ENCODE measurements at regions not wholly inside any gene's neighbourhood (a gene's known extent, or its start where the extent isn't known, plus 50 kb on each side); places are given as distances from the start of the nearest gene placed in this dataset.

DNA sequence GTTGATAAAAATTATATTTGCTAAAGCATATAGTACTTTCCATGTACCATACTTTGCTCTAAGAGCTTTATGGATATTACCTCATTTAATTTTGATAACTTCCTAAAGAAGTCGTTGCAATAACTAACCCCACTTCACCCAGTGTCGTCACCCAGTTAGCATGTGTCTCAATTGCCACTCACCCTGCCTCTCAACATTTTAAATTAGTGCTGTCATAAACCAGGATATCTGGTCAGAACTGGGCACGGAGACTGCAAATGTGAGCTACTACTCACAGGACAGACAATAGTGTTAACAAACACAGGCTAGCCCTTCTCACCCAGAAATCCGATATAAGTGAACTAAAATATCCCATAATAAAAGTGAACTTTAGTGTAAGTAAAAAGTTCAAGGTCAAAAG lies 430.6 kb downstream of the KLF12 start:
- in situ Hi-C loops (cut with MboI; ENCODE audit: low pct_unique_long_range_greater_than_20kb, low sequenced_read_pairs, unreplicated experiment) = loop anchor here (25.0 kb wide), 2 partner anchors 641 to 891 kb away; partner anchors contain the start of gene KLF5
- no peak for TF ChIP-seq CTCF (IDR thresholded peaks at IDR 0.05; ENCODE audit: extremely low read depth, insufficient read depth, missing control alignments)
- no peak for DNase-seq (ENCODE audit: low spot score)

DNA sequence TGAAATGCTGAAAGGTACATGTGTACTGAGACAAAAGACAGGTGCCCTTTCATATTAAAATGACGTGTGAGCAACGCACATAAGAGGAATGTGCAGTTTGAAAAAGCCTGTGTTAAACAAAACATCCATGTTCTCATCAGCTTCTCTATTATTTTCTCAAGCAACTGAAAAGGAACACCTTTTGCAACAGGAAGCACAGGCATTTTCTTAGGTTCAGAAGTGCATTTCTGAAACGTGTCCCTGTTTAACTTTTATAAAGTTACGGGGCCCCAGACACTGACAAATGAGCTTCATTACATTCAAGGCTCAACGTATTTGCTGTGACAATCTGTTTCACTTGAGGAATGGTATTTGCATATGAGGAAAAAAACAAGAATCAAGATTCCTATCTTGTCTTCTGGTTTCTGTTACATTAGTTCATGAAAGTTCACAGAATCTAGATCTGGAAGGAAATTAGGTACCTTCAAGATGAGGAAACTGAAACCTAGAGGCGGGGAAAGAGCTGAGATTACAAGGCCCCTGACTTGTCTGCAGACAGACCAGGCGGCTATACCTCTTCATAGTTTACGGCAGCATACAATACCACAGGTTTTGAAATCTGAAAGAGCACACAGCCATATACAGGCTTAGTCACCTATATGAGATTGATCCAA lies 431.7 kb downstream of the KLF12 start:
- peak; percentile 22 for DNase-seq (ENCODE audit: low spot score)
- no peak for TF ChIP-seq CTCF (IDR thresholded peaks at IDR 0.05; ENCODE audit: extremely low read depth, insufficient read depth, missing control alignments)
- in situ Hi-C loops (cut with MboI; ENCODE audit: low pct_unique_long_range_greater_than_20kb, low sequenced_read_pairs, unreplicated experiment) = loop anchor here (25.0 kb wide), 2 partner anchors 640 to 890 kb away; partner anchors contain the start of gene KLF5

- no peak for TF ChIP-seq CTCF (IDR thresholded peaks at IDR 0.05; ENCODE audit: extremely low read depth, insufficient read depth, missing control alignments)
- in situ Hi-C loops (cut with MboI; ENCODE audit: low pct_unique_long_range_greater_than_20kb, low sequenced_read_pairs, unreplicated experiment) = loop anchor here (25.0 kb wide), 2 partner anchors 639 to 889 kb away; partner anchors contain the start of gene KLF5
- DNase-seq (ENCODE audit: low spot score) = no peak
Measured at GRCh38 chr13:73701160-73701559, 433.0 kb downstream of the KLF12 start.

DNA sequence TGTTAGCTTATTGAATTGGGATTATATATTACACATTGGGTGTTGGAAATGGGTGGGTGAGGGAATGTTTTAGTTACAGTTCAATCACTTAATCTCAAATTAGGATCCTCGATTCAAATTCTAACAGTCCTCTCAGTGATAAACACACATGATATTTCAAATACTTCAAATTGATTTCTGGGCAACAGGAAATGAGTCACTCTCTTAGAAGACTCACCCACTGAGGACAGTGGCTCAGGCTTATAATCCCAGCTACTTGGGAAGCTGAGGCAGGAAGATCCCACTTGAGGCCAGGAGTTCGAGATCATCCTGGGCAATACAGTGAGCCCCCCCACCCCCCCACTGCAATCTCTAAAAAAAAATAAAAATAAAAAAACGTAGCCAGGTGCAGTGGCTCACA lies 435.3 kb downstream of the KLF12 start:
- no peak for TF ChIP-seq CTCF (IDR thresholded peaks at IDR 0.05; ENCODE audit: extremely low read depth, insufficient read depth, missing control alignments)
- in situ Hi-C loops (cut with MboI; ENCODE audit: low pct_unique_long_range_greater_than_20kb, low sequenced_read_pairs, unreplicated experiment) = no loop called here
- DNase-seq (ENCODE audit: low spot score) = no peak

GRCh38 chr13:73697166-73697565 lies 437.0 kb downstream of the KLF12 start:
- no peak for DNase-seq (ENCODE audit: low spot score)
- in situ Hi-C loops (cut with MboI; ENCODE audit: low pct_unique_long_range_greater_than_20kb, low sequenced_read_pairs, unreplicated experiment) = no loop called here

DNA sequence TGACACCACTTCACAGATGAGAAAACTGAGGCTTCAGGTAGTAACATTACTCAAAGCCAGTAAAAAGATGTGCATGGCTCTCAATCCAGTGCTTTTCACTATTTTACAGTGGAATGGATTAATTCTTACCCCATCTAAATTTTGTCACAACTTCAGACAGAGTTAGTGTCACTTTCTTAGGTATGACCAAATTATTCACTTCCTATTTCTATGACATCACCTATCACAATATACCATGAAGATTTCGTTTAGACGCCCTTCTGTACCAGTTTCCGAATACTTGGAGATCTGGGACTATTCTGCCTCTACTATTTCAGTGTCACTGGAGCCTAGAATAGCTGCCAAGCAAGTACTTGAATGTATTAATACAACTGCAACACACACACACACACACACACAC lies 437.5 kb downstream of the KLF12 start:
- no peak for DNase-seq (ENCODE audit: low spot score)
- in situ Hi-C loops (cut with MboI; ENCODE audit: low pct_unique_long_range_greater_than_20kb, low sequenced_read_pairs, unreplicated experiment) = no loop called here
- no peak for TF ChIP-seq CTCF (IDR thresholded peaks at IDR 0.05; ENCODE audit: extremely low read depth, insufficient read depth, missing control alignments)

More at GRCh38 chr13:73697166-73697565, 437.0 kb downstream of the KLF12 start:
- no peak for TF ChIP-seq CTCF (IDR thresholded peaks at IDR 0.05; ENCODE audit: extremely low read depth, insufficient read depth, missing control alignments)
